ENCODE measurements at regions not wholly inside any gene's neighbourhood (a gene's known extent, or its start where the extent isn't known, plus 50 kb on each side); places are given as distances from the start of the nearest gene placed in this dataset.
A peak's percentile ranks its signal among the peaks of the same experiment; 100 is the strongest.

GRCh38 chr6:118708055-118708454 lies 56.7 kb upstream of the CEP85L start:
- intact Hi-C loops (cut with micrococcal nuclease; ENCODE audit: unreplicated experiment) = loop anchor here (2.0 kb wide), 1 partner anchor 57 kb away; the partner anchor contains the start of gene CEP85L
- ChIA-PET CTCF (no interaction called here), POLR2A (ENCODE audit: unreplicated experiment) (no interaction called here)
- Histone ChIP-seq H3F3A (ENCODE audit: insufficient read depth, low read depth) (peaks cover 31% of the 10 kb centered on the region), H3K9me3 (ENCODE audit: insufficient read depth, low read depth) (no peaks in the 10 kb centered on the region), H3K4me2 (peak overlapping the region; percentile 84), H3K4me1 (replicated peaks; ENCODE audit: insufficient read depth) (peaks cover 52% of the 10 kb centered on the region), H3K9me2 (ENCODE audit: insufficient read depth) (no peaks in the 10 kb centered on the region), H3K27ac (peak overlapping the region; percentile 93), H3K27me3 (ENCODE audit: insufficient read depth, low read depth) (no peaks in the 10 kb centered on the region), H3K36me3 (ENCODE audit: low read depth) (no peaks in the 10 kb centered on the region), H2AFZ (peak overlapping the region; percentile 76), H4K20me1 (ENCODE audit: insufficient read depth) (no peaks in the 10 kb centered on the region), H3K79me2 (ENCODE audit: low read depth) (peaks cover 40% of the 10 kb centered on the region), H3K4me3 (peak overlapping the region; percentile 71)
- BruUV-seq (replicated peaks) = no TSS peak
- DNase-seq = no peak
- TF ChIP-seq EZH2 (IDR thresholded peaks at IDR 0.05; ENCODE audit: low read depth) = no peak

DNA sequence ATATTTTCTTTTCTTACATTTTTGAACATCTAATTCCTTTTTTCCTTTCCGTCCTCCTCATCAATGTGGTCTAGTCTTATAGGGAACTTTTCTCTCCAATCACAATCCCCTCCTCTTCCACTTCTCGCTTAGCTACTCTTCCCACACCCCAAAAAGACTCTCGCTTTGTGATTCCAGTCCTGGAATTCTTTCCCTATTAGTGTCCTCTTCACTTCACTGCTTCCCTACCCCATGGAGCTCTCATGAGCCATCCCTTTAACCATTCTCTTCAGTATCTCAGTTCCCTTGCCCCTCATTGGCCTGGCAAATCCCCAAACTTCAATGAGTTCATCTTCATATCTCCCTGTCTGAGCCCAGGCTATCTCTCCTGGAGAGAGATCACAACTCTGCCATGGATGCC lies 55.3 kb upstream of the CEP85L start:
- peaks cover 48% of the 10 kb centered on the region for H3K79me2 ChIP-seq (ENCODE audit: low read depth)
- TF ChIP-seq EZH2 (IDR thresholded peaks at IDR 0.05; ENCODE audit: low read depth) = no peak
- TF ChIP-seq, protein P1, sequence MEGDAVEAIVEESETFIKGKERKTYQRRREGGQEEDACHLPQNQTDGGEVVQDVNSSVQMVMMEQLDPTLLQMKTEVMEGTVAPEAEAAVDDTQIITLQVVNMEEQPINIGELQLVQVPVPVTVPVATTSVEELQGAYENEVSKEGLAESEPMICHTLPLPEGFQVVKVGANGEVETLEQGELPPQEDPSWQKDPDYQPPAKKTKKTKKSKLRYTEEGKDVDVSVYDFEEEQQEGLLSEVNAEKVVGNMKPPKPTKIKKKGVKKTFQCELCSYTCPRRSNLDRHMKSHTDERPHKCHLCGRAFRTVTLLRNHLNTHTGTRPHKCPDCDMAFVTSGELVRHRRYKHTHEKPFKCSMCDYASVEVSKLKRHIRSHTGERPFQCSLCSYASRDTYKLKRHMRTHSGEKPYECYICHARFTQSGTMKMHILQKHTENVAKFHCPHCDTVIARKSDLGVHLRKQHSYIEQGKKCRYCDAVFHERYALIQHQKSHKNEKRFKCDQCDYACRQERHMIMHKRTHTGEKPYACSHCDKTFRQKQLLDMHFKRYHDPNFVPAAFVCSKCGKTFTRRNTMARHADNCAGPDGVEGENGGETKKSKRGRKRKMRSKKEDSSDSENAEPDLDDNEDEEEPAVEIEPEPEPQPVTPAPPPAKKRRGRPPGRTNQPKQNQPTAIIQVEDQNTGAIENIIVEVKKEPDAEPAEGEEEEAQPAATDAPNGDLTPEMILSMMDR (conservative IDR thresholded peaks at IDR 0.05) = no peak
- intact Hi-C loops (cut with micrococcal nuclease; ENCODE audit: unreplicated experiment) = no loop called here
- H3K4me2 ChIP-seq = peak overlapping the region; percentile 84
- H3K9me2 ChIP-seq (ENCODE audit: insufficient read depth) = no peaks in the 10 kb centered on the region
- no TSS peak for BruUV-seq (replicated peaks)
- ChIA-PET POLR2A (ENCODE audit: unreplicated experiment) (no interaction called here), CTCF (interaction anchor here (0.6 kb wide), 1 partner anchor 55 kb away, joined by 10 read pairs; no protein-coding TSS in a partner anchor)
- no peaks in the 10 kb centered on the region for H3K9me3 ChIP-seq (ENCODE audit: insufficient read depth, low read depth)
- H3K4me3 ChIP-seq = no peak overlapping the region
- peak overlapping the region; percentile 27 for H3K27ac ChIP-seq
- H3K4me1 ChIP-seq (replicated peaks; ENCODE audit: insufficient read depth) = peaks cover 52% of the 10 kb centered on the region
- no peaks in the 10 kb centered on the region for H3K36me3 ChIP-seq (ENCODE audit: low read depth)
- no peaks in the 10 kb centered on the region for H4K20me1 ChIP-seq (ENCODE audit: insufficient read depth)
- H3F3A ChIP-seq (ENCODE audit: insufficient read depth, low read depth) = peaks cover 31% of the 10 kb centered on the region
- no peak for DNase-seq
- no peak overlapping the region for H2AFZ ChIP-seq
- no peaks in the 10 kb centered on the region for H3K27me3 ChIP-seq (ENCODE audit: insufficient read depth, low read depth)

DNA sequence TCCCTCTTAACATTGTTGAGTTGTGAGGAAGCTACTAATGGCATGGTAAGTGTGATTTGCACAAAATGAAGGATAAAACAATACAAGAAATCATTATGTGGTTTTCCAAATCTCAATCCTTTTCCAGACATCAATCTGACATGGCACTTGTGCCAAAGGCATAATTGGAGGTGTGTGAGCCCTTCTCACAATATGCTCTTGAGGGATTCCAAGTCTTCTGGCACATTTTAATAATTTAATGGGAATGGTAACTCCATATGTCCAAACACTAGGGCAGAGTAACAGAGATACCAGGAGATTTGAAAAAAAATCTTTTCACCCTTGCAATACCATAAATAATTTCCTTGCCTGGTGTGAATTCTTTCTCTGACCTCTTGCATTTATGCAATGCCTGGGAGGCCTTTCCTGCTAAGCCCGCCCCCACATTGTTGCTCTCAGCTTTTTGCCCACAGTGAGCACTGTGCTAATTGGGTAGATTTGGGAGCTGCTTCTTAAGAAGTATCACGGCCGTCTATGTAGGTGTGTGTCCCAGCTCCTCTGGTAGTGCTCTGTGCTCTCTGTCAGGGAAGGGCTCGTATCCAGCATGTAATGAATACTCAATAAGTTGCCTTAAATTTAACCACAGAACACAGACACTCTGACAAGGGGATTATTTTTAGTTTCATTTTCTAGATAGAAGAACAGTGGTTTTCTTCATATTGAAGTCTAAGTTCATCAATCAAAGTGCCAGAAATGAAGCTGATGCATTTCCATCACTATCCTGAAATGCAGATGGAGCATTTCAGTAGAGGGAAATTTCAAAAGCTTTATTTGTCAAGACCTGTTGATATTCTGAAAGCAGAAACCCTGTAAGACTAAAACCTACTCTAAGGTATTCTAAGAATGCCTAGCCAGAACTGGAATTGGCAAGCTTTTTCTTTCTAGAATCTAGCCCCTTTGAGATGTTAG lies 54.4 kb upstream of the CEP85L start:
- H3K9me3 ChIP-seq (ENCODE audit: insufficient read depth, low read depth) = no peaks in the 10 kb centered on the region
- peak; percentile 11 to 75 for DNase-seq

More for the DNA sequence above, 54.4 kb upstream of the CEP85L start:
- Histone ChIP-seq H3K27me3 (ENCODE audit: insufficient read depth, low read depth) (no peaks in the 10 kb centered on the region), H2AFZ (no peak overlapping the region), H3K4me1 (replicated peaks; ENCODE audit: insufficient read depth) (peaks cover 51% of the 10 kb centered on the region), H3K27ac (peak overlapping the region; percentile 27), H3K36me3 (ENCODE audit: low read depth) (no peaks in the 10 kb centered on the region), H3F3A (ENCODE audit: insufficient read depth, low read depth) (peaks cover 31% of the 10 kb centered on the region), H3K4me2 (peak overlapping the region; percentile 84), H4K20me1 (ENCODE audit: insufficient read depth) (no peaks in the 10 kb centered on the region), H3K79me2 (ENCODE audit: low read depth) (peaks cover 57% of the 10 kb centered on the region), H3K4me3 (peak overlapping the region; percentile 2; the same call in 1 of the 2 replicates), H3K9me2 (ENCODE audit: insufficient read depth) (no peaks in the 10 kb centered on the region)
- ChIA-PET CTCF (interaction anchor here (0.6 kb wide), 1 partner anchor 54 kb away, joined by 10 read pairs; no protein-coding TSS in a partner anchor), POLR2A (ENCODE audit: unreplicated experiment) (no interaction called here)
- TF ChIP-seq, protein P1 (conservative IDR thresholded peaks at IDR 0.05) = no peak
- no peak for TF ChIP-seq EZH2 (IDR thresholded peaks at IDR 0.05; ENCODE audit: low read depth)
- BruUV-seq (replicated peaks) = no TSS peak
- intact Hi-C loops (cut with micrococcal nuclease; ENCODE audit: unreplicated experiment) = no loop called here

Data from PC-9 (cell line).